ENCODE measurements at regions not wholly inside any gene's neighbourhood (a gene's known extent, or its start where the extent isn't known, plus 50 kb on each side); places are given as distances from the start of the nearest gene placed in this dataset.

DNA sequence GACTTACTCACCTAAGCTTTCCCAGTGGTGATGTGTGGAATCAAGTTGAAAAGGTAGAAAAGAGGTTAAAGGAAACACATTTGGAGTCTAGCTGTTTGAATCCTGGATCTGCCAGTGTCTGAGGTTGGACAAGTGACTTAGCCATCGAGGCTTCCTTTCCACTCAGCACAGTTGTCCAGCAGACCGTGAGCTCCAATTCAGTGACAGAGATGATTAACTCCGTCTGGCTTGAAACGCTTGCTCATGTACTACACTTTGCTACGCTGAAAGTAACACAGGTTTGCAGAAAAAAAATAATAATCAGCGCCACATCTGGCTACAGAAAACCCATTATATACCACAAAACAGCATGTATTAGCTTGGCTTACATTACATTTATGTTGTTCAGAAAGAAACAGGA is 364.9 kb upstream of the MCTP2 start:
- TF ChIP-seq, protein P1, sequence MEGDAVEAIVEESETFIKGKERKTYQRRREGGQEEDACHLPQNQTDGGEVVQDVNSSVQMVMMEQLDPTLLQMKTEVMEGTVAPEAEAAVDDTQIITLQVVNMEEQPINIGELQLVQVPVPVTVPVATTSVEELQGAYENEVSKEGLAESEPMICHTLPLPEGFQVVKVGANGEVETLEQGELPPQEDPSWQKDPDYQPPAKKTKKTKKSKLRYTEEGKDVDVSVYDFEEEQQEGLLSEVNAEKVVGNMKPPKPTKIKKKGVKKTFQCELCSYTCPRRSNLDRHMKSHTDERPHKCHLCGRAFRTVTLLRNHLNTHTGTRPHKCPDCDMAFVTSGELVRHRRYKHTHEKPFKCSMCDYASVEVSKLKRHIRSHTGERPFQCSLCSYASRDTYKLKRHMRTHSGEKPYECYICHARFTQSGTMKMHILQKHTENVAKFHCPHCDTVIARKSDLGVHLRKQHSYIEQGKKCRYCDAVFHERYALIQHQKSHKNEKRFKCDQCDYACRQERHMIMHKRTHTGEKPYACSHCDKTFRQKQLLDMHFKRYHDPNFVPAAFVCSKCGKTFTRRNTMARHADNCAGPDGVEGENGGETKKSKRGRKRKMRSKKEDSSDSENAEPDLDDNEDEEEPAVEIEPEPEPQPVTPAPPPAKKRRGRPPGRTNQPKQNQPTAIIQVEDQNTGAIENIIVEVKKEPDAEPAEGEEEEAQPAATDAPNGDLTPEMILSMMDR (IDR thresholded peaks at IDR 0.05): no peak
- no peak for TF ChIP-seq POLR2A (IDR thresholded peaks at IDR 0.05)

Measured in uterus (tissue), 2 donors.